Uterus (tissue), 3 donors: ENCODE measurements at regions not wholly inside any gene's neighbourhood (a gene's known extent, or its start where the extent isn't known, plus 50 kb on each side); places are given as distances from the start of the nearest gene placed in this dataset.

ENCODE experiments used
- DNase-seq, 2 donors: peaks; one replicate each; pipeline ENCODE4 v3.0.0-alpha.2; 2019 to 2020
- H3K27ac ChIP-seq, 2 donors: fragments of 200-600 bp; sonication (generic); 1 replicate in 1 of 2; 2 replicates in 1 of 2; pipeline ENCODE4 v1.5.1; 2016 to 2018
- H3K27me3 ChIP-seq, 2 donors: fragments of 200-600 bp; sonication (generic); one replicate each; pipeline ENCODE4 v1.5.1; 2018 to 2019; ENCODE audit warnings: control low read depth in 1 of 2
- H3K36me3 ChIP-seq, 2 donors: fragments of 200-600 bp; sonication (generic); one replicate each; pipeline ENCODE4 v1.5.1; 2019; ENCODE audit warnings: control low read depth in 1 of 2
- H3K4me1 ChIP-seq, 2 donors: fragments of 200-600 bp; sonication (generic); one replicate each; pipeline ENCODE4 v1.5.1; 2018 to 2019; ENCODE audit warnings: control low read depth in 1 of 2
- H3K4me3 ChIP-seq, 2 donors: fragments of 200-600 bp; sonication (generic); 1 replicate in 1 of 2; 2 replicates in 1 of 2; pipeline ENCODE4 v1.5.1; 2018 to 2019; ENCODE audit warnings: mild to moderate bottlenecking in 1 of 2
- H3K9me3 ChIP-seq, 2 donors: fragments of 200-600 bp; sonication (generic); one replicate each; pipeline ENCODE4 v1.5.1; 2019; ENCODE audit warnings: control low read depth in 1 of 2
- CTCF ChIP-seq, 4 experiments: fragments of 200-600 bp in 2 of 4; fragments of 450-650 bp in 2 of 4; sonication (generic) in 2 of 4; IDR thresholded peaks; one replicate each; pipeline ENCODE4 v1.5.1; 2016 to 2019; ENCODE audit warnings: antibody characterized with exemption in 4 of 4, mild to moderate bottlenecking in 2 of 4, moderate library complexity in 1 of 4
- POLR2A ChIP-seq, 2 donors: fragments of 450-650 bp; IDR thresholded peaks; one replicate each; pipeline ENCODE4 v1.6.1; 2016; ENCODE audit warnings: antibody characterized with exemption in 2 of 2, mild to moderate bottlenecking in 1 of 2, moderate library complexity in 1 of 2
- intact Hi-C: fragments of 100-400 bp; cut with DNase I; formaldehyde crosslinking; loops from one replicate; pipeline ENCODE4 v1.15.1; 2023; ENCODE audit warnings: low total_unique reads
- donor health status: DM: yes; HTN: yes; CAD: no.

GRCh38 chr2:240302933-240303595, 132.4 kb upstream of the GPC1 start:
- no peak for TF ChIP-seq CTCF (IDR thresholded peaks at IDR 0.05)
- no peak for TF ChIP-seq POLR2A (IDR thresholded peaks at IDR 0.05)
- Histone ChIP-seq H3K9me3 (no peaks in the 10 kb centered on the region), H3K4me3 (no peak overlapping the region), H3K36me3 (no peaks in the 10 kb centered on the region), H3K27ac (no peak overlapping the region), H3K27me3 (no peaks in the 10 kb centered on the region), H3K4me1 (no peaks in the 10 kb centered on the region)
- DNase-seq = no peak
- intact Hi-C loops = no loop called here

- Histone ChIP-seq H3K4me3 (no peak overlapping the region), H3K27ac (no peak overlapping the region), H3K36me3 (no peaks in the 10 kb centered on the region), H3K27me3 (no peaks in the 10 kb centered on the region), H3K4me1 (no peaks in the 10 kb centered on the region), H3K9me3 (no peaks in the 10 kb centered on the region)
- TF ChIP-seq CTCF (IDR thresholded peaks at IDR 0.05) = no peak
- TF ChIP-seq POLR2A (IDR thresholded peaks at IDR 0.05) = no peak
- DNase-seq = no peak
- intact Hi-C loops = no loop called here
Observed at GRCh38 chr2:240303896-240304745, 131.3 kb upstream of the GPC1 start.

- DNase-seq = no peak
- intact Hi-C loops = no loop called here
- H3K27me3 ChIP-seq = no peaks in the 10 kb centered on the region
- no peak for TF ChIP-seq POLR2A (IDR thresholded peaks at IDR 0.05)
- no peak for TF ChIP-seq CTCF (IDR thresholded peaks at IDR 0.05)
- no peaks in the 10 kb centered on the region for H3K9me3 ChIP-seq
- H3K4me1 ChIP-seq = no peaks in the 10 kb centered on the region
- H3K36me3 ChIP-seq = no peaks in the 10 kb centered on the region
- no peak overlapping the region for H3K27ac ChIP-seq
- no peak overlapping the region for H3K4me3 ChIP-seq
Observed at GRCh38 chr2:240304746-240305161, 130.7 kb upstream of the GPC1 start.

GRCh38 chr2:240305369-240305962, 130.0 kb upstream of the GPC1 start:
- H3K9me3 ChIP-seq = no peaks in the 10 kb centered on the region
- H3K4me1 ChIP-seq = no peaks in the 10 kb centered on the region
- no peak for TF ChIP-seq CTCF (IDR thresholded peaks at IDR 0.05)
- TF ChIP-seq POLR2A (IDR thresholded peaks at IDR 0.05) = no peak
- H3K27me3 ChIP-seq = no peaks in the 10 kb centered on the region
- DNase-seq = no peak
- intact Hi-C loops = no loop called here
- H3K27ac ChIP-seq = no peak overlapping the region
- no peak overlapping the region for H3K4me3 ChIP-seq
- H3K36me3 ChIP-seq = no peaks in the 10 kb centered on the region

- H3K4me1 ChIP-seq = no peaks in the 10 kb centered on the region
- intact Hi-C loops = no loop called here
- H3K27me3 ChIP-seq = no peaks in the 10 kb centered on the region
- no peak overlapping the region for H3K27ac ChIP-seq
- DNase-seq = no peak
- TF ChIP-seq POLR2A (IDR thresholded peaks at IDR 0.05) (no peak), CTCF (IDR thresholded peaks at IDR 0.05) (no peak)
- no peaks in the 10 kb centered on the region for H3K36me3 ChIP-seq
- no peaks in the 10 kb centered on the region for H3K9me3 ChIP-seq
- no peak overlapping the region for H3K4me3 ChIP-seq
Observed at GRCh38 chr2:240306185-240306584, 129.3 kb upstream of the GPC1 start.
